Hypothalamus (tissue), 51 donors: ENCODE measurements at regions not wholly inside any gene's neighbourhood (a gene's known extent, or its start where the extent isn't known, plus 50 kb on each side); places are given as distances from the start of the nearest gene placed in this dataset.
A peak's percentile ranks its signal among the peaks of the same experiment; 100 is the strongest.
"Not testable (repeated sequence)": the region's sequence is repeated elsewhere in the genome, so short reads cannot be mapped to it uniquely, and the experiment has no call there.

Experiments used
- DNase-seq, 51 donors: peaks; one replicate each; lab custom pipeline; 2025; lab: John Stamatoyannopoulos, UW

DNA sequence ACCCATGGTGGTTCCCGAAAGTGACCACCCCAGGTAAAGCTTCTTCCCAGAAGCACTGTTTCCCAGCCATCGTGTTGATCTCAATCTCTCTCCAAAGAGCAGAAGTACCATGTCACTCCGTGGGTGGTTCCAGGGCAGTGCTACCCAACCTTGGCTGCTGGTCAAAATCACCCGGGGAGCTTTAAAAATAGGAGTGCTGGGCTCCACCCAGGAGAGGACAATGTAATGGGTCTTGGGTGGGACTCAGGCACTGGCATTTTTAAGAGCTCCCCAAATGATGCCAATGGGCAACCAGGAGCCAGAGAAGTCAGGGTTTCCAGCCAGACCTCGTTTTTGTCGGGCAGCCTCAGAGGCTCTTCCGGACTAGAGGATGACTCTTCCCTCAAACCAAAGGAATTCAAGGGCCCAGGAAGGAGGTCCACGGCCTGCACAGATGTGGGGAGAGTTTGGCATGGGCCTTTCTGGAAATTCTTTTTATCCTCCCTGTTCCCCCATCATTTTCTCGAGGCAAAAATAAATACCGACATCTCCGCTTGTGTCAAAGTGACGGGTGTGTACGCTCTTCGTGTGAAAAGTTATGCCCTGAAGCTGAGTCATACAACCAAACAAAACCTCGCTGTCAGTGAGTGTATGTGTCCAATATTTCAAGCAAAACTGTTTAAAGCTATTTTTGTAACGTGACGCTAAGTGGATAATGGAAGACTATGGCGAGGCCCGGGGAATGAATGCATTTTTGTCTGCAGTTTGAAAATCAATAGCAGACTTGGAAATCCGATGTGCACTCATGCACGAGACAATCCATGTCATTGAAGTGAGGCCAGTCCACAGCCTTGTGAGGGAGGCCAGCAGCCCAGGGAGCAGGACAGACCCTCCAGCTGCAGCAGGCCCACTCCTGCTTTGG is 364.1 kb downstream of the FOXL1 start:
- no peak for DNase-seq

DNA sequence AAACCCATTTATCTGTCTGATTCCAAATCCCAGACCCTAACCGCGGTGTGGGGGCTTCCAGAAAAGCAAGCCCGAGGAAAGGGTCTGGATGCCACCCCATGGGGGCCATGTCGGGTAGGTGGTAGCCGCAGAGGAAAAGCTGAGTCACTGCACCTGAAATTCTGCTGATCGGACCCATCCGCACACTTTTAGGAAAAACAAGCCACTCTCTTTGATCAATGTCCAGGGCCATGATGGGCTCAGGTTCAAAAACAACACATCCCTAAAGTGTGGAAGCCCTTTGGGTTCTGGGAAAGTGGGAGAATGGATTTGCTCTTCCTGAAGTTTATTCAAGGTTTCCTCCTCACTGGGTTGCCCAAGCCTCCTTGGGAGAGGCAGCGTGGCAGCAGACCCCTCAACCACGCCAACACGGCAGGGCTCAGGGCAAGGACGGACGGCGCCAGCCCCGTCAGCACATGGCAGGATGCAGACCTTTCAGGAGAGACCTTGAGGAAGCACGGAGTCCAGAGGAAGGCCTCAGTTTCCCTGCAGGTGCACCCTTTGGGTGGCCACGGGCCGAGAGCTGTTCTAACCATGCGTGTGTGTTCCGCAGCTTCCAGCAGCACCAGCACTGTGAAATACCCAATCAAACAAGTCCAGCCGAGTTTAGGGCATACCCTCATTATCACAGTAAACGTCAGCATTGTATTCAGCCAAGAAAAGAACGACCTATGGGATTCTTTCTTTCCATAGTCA is 367.0 kb downstream of the FOXL1 start:
- no peak for DNase-seq

DNA sequence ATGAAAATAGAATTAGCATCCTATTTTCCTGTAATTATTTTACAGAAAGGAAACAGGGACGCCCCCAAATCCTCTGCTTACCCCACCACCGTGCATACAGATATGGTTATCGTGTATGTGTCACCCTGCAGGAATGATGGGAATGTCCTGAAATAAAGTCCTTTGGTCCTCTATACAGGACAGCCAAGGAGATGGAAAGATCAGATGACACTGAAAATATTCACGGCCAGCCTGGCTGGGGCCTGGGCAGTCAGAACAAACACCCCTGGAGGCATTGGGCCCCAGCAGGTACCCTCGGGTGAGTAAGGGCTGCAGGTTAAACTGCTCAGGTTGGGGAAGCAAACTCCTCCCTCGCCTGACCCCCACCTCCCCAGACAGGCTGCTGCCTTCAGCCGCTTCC is 368.0 kb downstream of the FOXL1 start:
- no peak for DNase-seq

DNA sequence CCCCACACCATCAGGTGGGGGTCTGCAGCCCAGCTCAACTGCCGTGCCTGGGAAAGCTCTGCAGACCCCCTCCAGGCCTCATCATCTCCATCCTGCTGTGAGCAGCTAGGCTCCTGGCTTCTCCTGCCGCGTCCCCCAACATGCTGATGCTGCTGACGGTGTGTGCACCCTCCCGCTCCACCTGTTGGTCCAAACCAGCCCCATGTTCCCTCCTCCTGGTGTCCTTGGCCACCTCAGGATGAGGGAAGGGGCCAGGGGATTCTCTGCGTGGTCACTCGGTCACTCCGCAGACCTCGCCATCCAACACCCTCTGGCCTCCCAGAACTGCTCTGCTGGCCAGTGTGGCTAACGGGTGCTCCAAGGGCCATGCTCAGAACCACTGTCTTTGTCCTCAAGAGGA is 368.6 kb downstream of the FOXL1 start:
- DNase-seq = no peak

DNA sequence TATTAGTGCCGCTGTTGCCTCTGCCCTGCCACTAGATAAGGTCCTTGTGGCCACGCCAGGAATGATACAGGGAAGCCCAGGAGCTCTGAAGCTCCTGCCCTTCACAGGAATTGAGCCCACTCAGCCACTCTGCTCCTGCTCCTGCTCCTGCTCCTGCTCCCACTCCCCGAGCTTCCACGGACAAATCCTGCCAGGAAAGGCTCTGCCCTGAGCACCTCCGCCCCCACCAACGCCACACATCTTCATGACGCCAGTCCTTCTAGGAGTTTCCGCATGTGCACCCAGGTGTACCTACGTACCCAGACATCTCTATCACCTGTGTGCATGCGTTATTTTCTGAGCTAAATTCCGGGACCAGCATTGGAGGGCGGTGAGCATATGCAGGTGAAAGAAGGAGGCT is 369.1 kb downstream of the C16orf95 start:
- DNase-seq = no peak

DNA sequence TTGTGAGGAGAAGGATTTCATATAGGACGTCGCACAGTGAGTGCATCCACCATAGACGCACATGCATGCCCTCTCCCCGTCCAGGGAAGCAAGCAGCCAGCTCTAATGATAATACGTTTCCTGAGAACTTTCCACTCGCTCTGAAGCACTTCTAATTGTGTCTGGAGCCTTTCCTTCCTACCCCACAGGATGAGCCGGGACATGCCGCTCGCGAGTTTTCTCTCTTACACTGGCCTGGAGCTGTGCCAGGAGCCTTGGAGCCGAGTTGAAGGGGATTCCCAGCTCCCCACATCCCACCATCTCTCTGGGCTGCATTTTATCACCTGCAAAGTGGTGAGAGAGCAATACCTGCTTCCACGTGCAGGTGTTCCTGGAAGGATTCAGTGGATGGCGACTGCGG is 368.1 kb downstream of the C16orf95 start:
- no peak for DNase-seq

DNA sequence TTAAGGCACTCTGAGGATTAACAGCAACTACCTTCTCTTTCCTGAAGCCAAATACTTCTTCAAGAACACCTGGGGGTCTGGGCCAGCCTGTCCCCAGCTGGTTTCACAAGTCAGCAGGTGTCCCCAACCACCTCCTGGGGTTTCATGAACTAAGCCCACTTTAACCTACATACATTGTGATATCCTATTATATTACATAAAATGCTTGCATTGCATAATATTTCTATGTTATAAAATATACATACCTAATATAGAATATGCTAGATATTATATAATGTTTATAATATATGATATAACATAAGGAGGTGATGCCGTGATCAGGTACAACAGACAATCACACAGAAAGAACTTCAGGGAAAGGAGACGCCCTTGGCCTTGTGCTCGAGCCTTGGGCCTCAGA is 367.6 kb downstream of the C16orf95 start:
- no peak for DNase-seq

DNA sequence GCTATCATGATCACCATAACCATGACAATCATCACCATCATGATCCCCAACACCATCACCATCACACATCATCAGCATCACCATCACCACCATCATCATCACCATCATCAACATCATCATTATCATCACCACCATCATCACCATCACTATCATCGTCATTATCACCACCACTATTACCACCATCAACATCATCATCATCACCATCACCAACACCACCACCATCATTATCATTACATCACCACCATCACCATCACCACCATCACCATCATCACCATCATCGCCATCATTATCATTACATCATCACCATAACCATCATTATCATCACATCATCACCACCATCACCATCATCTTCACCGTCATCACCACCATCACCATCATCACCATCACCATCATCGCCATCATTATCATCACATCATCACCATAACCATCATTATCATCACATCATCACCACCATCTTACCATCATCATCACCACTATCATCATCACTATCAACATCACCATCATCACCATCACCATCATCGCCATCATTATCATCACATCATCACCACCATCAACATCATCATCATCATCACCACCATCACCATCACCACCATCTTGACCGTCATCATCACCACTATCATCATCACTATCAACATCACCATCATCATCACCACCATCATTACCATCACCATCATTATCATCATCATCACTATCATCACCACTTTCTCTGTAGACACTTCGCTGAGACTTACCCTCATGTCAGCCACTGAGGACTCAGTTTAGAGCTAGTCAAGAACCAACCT is 366.0 kb downstream of the C16orf95 start:
- DNase-seq = no peak

DNA sequence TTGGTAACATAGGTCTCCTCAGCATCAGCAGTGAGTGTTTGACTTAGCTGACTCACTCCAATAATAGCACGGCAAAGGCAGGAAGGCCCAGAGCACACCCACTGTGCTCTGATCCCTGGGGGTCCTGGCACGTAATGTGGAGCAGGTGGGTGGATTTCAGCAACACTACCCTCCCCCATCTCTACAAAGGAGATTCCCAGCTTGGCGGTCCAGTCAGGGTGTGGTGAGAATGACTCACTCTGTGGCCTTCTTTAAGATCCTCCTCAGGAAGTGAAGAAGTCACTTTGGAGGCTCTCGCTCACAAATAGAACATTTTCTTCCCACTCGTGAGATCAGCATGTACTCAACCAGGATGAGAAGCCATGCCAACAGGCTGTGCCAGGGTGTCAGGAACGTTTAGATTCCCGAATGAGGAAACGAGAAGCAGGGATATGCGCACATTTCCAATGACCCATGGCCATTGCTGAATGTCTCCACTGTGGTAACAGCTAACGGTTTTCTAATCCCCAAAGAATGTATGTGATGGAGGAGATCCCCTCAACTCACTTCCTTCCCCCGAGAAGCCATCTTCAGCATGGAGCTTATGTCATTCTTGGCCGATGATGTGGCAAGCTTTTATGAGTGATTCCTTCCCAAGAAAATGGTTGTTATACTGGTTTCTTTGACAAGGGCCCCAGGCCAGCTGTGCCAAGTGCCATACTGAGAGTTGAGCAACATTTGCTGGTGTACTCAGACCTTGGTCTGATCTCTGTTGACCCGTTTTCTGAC is 365.2 kb downstream of the C16orf95 start:
- peak in 1 of 51 donors; percentile 17 for DNase-seq

DNA sequence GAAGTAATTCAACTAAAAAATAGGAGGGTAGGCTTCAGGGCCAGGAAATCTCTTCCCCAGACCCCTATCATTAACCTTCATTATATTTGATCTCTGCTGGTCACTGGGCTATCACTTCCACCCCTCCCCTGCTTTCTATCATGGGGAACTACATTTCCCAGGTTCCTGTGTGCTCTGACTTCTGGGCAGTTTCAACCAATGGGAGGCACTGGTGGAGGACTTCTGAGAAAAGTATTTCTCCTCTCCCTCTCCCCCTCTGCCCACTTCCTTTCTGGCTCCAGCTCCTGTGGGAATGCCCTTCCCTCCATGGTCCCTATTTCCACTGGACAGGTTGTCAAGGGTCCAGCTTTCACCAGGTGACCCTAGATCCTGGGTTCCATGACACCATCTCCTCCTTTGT is 364.4 kb downstream of the C16orf95 start:
- no peak for DNase-seq

DNA sequence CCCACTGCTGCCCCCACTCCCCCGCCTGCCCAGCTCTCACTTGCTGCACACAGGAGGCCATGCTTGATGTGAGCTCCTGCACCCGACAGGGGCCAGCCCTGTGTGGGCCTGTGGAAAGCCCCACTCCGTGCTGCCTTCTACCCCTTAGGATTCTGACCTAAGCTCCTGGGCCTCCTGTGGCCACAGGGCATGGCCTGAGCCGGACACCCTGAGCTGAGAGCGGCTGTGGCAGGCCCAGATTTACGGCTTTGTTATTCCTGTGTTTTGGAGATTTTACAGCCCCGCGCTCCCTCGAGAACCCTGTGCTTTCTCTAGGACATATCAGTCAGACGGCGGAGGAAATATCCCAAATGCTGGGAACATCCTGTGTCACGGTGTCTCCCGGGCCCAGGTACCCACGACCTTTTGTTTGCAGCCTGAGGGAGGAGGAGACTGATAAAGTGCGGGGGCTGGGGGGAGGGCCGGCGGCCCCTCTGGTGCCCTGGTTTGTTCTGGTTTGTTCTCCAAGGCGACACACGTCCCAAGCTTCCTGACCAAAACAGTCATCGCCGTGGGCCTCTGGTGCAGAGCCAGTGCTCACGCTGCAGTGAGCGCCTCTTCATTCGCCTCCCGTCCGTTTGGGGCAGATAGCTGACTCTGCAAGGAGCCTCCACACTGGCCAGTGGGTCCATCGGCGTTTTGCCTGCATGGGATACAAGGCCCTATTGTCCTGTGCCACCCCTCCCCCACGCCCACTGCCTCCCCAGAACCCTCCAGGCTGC is 363.4 kb downstream of the C16orf95 start:
- DNase-seq = no peak

DNA sequence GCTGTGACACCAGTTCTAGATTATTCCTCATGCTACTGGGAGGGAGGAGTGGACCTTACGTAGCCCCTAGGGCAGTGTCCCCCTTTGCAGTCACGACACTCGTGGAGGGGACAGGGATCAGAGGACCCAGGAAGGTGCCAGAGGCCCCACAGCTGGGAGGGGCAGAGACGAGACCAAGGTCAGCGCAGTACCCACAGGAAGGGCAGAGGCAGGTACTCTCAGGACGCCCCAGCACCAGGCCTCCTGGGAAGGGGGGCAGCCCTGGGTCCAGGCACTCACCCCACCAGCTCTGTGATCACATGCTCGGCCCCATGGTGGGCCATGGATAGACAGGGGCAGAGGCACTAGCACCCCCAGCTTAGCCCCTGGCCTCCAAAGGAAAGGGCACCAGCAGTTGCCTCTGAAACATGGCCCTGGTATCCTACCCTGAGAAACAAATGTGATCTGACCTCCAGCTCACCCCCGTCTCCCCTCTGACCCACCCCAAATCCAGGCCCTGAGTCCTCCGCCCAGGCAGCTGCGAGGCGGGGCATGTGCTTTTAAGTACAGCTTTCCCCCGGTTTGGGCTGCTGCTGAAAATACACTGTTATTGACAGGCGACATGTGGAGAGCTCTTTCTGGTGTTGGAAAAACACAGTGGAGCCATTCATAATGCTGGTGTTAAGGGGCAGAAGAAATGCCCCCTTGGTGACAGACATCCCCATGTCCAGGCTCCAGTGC is 361.9 kb downstream of the C16orf95 start:
- DNase-seq = no peak

DNA sequence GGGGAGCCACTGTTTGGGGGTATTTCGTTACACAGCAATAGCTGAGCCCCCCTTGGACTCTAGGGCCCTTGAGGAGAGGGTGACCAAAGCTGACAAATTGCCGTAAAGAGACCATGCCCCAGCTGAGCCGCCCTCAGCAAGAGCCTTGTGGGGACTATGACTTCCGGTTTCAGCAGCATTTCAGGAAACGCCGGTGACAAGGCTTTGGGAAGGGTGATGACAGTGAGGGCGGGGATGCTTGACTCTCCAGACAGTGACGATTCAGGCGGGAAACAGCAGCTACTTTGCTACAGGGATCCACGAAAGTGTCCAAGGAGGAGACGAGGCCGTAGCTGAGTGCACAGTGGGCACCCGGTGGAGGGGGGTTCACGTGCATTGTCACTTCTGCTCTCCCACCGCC is 360.8 kb downstream of the C16orf95 start:
- DNase-seq = no peak

DNA sequence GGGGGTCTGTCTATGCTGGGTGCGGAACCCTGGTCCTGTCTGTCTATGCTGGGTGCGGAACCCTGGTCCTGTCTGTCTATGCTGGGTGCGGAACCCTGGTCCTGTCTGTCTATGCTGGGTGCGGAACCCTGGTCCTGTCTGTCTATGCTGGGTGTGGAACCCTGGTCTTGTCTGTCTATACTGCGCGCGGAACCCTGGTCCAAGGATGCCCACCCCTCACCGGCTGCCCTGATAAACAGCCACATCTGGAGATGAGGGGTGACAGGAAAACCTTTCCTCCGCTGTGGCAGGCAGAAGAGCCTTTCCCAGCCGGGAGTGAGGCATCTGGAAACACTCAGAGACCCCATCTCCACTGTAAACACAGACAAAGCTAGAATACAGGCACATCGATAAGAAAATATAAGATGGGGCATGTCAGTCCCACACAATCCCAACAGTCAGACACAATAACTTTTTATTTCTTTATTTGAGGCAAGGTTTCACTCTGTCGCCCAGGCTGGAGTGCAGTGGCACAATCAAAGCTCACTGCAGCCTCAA is 359.5 kb downstream of the C16orf95 start:
- not testable (repeated sequence) for DNase-seq

DNA sequence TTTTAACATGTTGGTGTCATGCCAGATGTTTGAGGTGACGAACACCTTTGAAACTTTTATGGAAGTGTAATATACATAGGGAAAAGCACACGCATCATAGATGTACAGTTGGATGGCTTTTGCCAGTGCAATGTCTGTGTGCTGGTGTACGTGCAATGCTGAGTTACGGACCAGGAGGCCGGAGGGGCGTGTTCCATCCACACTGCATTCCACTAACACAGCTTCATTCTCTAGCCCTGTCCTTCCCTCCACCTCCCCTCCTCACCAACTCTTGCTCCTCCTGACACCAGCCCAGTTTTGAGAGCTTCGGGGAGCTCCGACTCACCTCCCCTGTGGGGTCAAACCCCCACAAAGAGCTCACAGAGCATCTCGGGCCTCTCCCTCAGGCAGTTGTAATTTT is 358.8 kb downstream of the C16orf95 start:
- DNase-seq = no peak

DNA sequence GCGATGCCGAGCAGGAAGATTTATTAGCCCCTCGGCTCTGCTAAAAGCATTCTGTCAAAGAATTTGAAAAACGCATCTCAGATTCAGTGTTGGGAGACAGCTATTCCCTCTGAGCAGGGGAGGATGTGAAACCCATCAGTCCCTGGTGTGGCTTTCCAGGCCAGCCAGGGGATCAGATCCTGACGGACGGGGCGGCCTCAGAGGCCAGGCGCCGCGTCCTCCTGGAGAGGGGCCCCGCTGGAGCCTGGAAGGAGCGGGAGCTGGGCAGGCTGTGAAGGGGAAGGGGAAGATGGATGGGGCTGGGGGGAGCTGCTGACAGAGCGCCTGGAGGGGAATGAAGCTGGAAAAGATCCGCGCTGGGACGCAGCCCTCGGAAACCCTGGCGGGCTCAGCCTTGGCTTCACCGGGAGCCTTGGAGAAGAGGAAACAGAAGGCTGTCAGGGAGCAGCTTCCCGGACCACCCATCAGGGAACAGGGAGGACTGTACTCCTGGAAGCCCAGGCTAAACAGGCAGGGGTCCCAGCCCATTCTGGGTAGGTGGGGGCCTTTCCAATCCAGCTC is 358.0 kb downstream of the C16orf95 start:
- no peak for DNase-seq

DNA sequence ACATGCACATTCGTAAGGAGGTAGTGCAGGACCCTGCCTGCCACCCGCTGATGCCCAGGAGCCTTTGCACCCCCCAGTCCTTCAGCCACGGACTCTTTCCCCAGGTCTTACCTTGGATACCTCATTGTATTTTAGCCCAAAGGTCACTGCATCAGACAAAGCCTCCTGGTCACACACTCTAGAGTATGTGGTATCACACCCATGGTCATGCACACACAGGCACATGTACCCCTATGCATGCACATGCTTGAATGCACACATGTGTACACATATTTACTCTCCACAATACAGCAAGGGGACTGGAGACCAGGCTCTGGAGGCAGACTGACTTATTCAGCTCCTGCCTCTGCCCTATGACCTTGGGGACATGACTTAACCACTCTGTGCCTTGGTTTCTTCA is 357.5 kb downstream of the C16orf95 start:
- no peak for DNase-seq

DNA sequence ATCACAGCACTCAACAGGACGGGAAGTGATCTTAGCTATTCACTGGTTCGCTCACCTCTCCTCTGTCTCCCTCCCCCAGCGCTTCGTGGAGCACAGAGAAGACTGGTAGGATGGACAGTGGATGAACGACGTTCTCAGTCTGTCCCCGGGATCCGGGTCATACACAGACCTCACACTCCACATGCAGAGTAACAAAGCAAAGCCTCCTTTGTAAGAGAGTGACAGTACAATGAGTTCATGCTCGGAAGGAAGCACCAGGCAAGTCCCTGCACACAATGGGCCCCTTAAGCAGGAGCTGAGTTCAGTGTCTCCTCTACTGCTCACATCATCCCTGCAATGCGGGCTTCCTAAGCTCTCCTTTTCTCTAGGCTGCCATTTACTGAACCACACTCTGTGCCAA is 356.9 kb downstream of the C16orf95 start:
- peak in 13 of 51 donors; percentile 3 to 34 (median 20) for DNase-seq
